GM12878 (cell line): ENCODE measurements at regions not wholly inside any gene's neighbourhood (a gene's known extent, or its start where the extent isn't known, plus 50 kb on each side); places are given as distances from the start of the nearest gene placed in this dataset.

Source experiments
- ATAC-seq: fragments of 200-7000 bp; cut with Tn5 transposase; 3 replicates; pipeline ENCODE4 v1.9.1; 2020; ENCODE audit warnings: mild to moderate bottlenecking, moderate library complexity
- BruUV-seq: library from RNA; stranded (reverse); fragments of 400-500 nt; replicated peaks from 2 replicates; lab custom pipeline; 2021; lab: Mats Ljungman, UMichigan
- CTCF ChIA-PET: fragments of 300-600 bp; sonication (Branson Sonifier 250); formaldehyde crosslinking; extraction: SDS; loops from one replicate; lab custom pipeline; 2021; ENCODE audit warnings: inconsistent platforms; lab: Yijun Ruan, JAX
- POLR2A ChIA-PET: fragments of 350-600 bp; formaldehyde crosslinking; extraction: SDS; loops from one replicate; lab custom pipeline; 2021; ENCODE audit warnings: inconsistent platforms; lab: Charles Lee
- RAD21 ChIA-PET: fragments of 300-600 bp; sonication (Branson Sonifier 250); formaldehyde crosslinking; loops from one replicate; lab custom pipeline; 2023; ENCODE audit warnings: antibody characterized with exemption; ENCODE audit not compliant: unreplicated experiment; lab: Charles Lee
- SMC1A ChIA-PET: fragments of 300-600 bp; sonication (Branson Sonifier 250); formaldehyde crosslinking; loops from one replicate; lab custom pipeline; 2023; ENCODE audit not compliant: unreplicated experiment, uncharacterized antibody; lab: Charles Lee
- DNase-seq: peaks from one replicate; pipeline ENCODE4 v3.0.0-alpha.2; 2011; ENCODE audit warnings: low read depth, low spot score
- FAIRE-seq: peaks from 3 replicates; lab custom pipeline; 2011; peaks lifted over from hg19 to GRCh38; lab: Jason Lieb, UNC
- H2AFZ ChIP-seq: 2 replicates; pipeline ENCODE4 v1.6.0; 2011; ENCODE audit warnings: low read depth, low read length, control low read depth; ENCODE audit not compliant: control insufficient read depth
- H3K27ac ChIP-seq: 2 replicates; pipeline ENCODE4 v1.5.1; 2011; ENCODE audit warnings: control low read depth; ENCODE audit not compliant: control insufficient read depth, insufficient read depth
- H3K27me3 ChIP-seq, 2 experiments: replicated peaks in 1 of 2; 2 replicates each; pipeline versions ENCODE4 v1.6.0 to v1.6.1; 2011; ENCODE audit warnings: low read length in 1 of 2; ENCODE audit not compliant: control insufficient read depth in 2 of 2, insufficient read depth in 2 of 2
- H3K36me3 ChIP-seq, 2 experiments: 2 replicates each; pipeline ENCODE4 v1.5.1; 2011; ENCODE audit warnings: low read length in 1 of 2; ENCODE audit not compliant: control insufficient read depth in 2 of 2, insufficient read depth in 2 of 2
- H3K4me1 ChIP-seq: 2 replicates; pipeline ENCODE4 v1.6.1; 2011; ENCODE audit warnings: mild to moderate bottlenecking, low read length, moderate library complexity, mixed read lengths; ENCODE audit not compliant: control insufficient read depth, insufficient read depth
- H3K4me2 ChIP-seq: 2 replicates; pipeline ENCODE4 v1.6.0; 2011; ENCODE audit warnings: control low read depth; ENCODE audit not compliant: control insufficient read depth, insufficient read depth
- H3K4me3 ChIP-seq: fragments of 200-600 bp; sonication (generic); 2 replicates; pipeline ENCODE4 v1.5.1; 2016
- H3K79me2 ChIP-seq: 2 replicates; pipeline ENCODE4 v1.6.0; 2011; ENCODE audit warnings: low read length; ENCODE audit not compliant: control insufficient read depth, insufficient read depth
- H3K9ac ChIP-seq: 2 replicates; pipeline ENCODE4 v1.8.0; 2011; ENCODE audit warnings: low read length, control low read depth, mixed read lengths; ENCODE audit not compliant: control insufficient read depth, insufficient read depth
- H3K9me3 ChIP-seq: replicated peaks from 3 replicates; pipeline ENCODE4 v1.5.1; 2011; ENCODE audit warnings: mild to moderate bottlenecking, low read length; ENCODE audit not compliant: control insufficient read depth, insufficient read depth
- H4K20me1 ChIP-seq: 2 replicates; pipeline ENCODE4 v1.6.0; 2011; ENCODE audit not compliant: control insufficient read depth, insufficient read depth
- SIN3A ChIP-seq: IDR thresholded peaks from 2 replicates; pipeline ENCODE4 v1.6.1; 2012; ENCODE audit warnings: low read depth, low read length, improper control_type of control experiment
- SMC3 ChIP-seq: IDR thresholded peaks from 2 replicates; pipeline ENCODE4 v1.6.1; 2011; ENCODE audit warnings: low read length, improper control_type of control experiment, borderline replicate concordance
- SRF ChIP-seq, 2 experiments: IDR thresholded peaks; 2 replicates each; pipeline ENCODE4 v1.6.1; 2011; ENCODE audit warnings: low read depth in 2 of 2, low read length in 2 of 2, mild to moderate bottlenecking in 1 of 2, moderate library complexity in 1 of 2
- STAT1 ChIP-seq: fragments of 450-650 bp; conservative IDR thresholded peaks from 2 replicates; pipeline ENCODE4 v1.6.1; 2014; ENCODE audit warnings: antibody characterized with exemption, mild to moderate bottlenecking
- SUZ12 ChIP-seq: fragments of 200-600 bp; sonication (generic); IDR thresholded peaks from one replicate; pipeline ENCODE4 v1.6.1; 2018; ENCODE audit warnings: antibody characterized with exemption, mild to moderate bottlenecking; ENCODE audit not compliant: unreplicated experiment
- ZBED1 ChIP-seq: IDR thresholded peaks from 2 replicates; pipeline ENCODE4 v1.6.1; 2016; ENCODE audit warnings: borderline replicate concordance
- WGBS: methylation state at CpG from one replicate; pipeline ENCODE4 v1.1.6; 2016; ENCODE audit warnings: low lambda C conversion rate; ENCODE audit not compliant: insufficient replicate concordance, insufficient coverage; ENCODE audit errors: missing lambda C conversion rate; 5-methylcytosine and 5-hydroxymethylcytosine counted together
- in situ Hi-C: fragments of 300-500 bp; cut with MboI; formaldehyde crosslinking; loops from 9 replicates; pipeline ENCODE4 v1.14.3; 2018; ENCODE audit warnings: mixed read lengths
- intact Hi-C: fragments of 100-400 bp; cut with micrococcal nuclease; formaldehyde crosslinking; loops from one replicate; pipeline ENCODE4 v1.14.2; 2022; ENCODE audit not compliant: unreplicated experiment
- TF ChIP-seq, protein P1 (sequence below): fragments of 450-650 bp; IDR thresholded peaks from 2 replicates; pipeline ENCODE4 v1.6.1; 2016; ENCODE audit warnings: mild to moderate bottlenecking
- TF ChIP-seq, protein P2 (sequence below): fragments of 450-650 bp; formaldehyde crosslinking; IDR thresholded peaks from 2 replicates; pipeline ENCODE4 v1.4.0; 2022; ENCODE audit warnings: mild to moderate bottlenecking, moderate library complexity
- TF ChIP-seq, protein P3 (sequence below): fragments of 450-650 bp; IDR thresholded peaks from 2 replicates; pipeline ENCODE4 v1.6.1; 2017; ENCODE audit warnings: mild to moderate bottlenecking, moderate library complexity
- TF ChIP-seq, protein P4 (sequence below): fragments of 450-650 bp; IDR thresholded peaks from 2 replicates; pipeline ENCODE4 v1.6.1; 2017; ENCODE audit warnings: mild to moderate bottlenecking, low read depth, inconsistent platforms; ENCODE audit not compliant: poor library complexity, severe bottlenecking
- TF ChIP-seq, protein P5 (sequence below): IDR thresholded peaks from 2 replicates; pipeline ENCODE4 v1.6.1; 2011; ENCODE audit warnings: mild to moderate bottlenecking, low read depth, low read length, moderate library complexity; ENCODE audit not compliant: insufficient replicate concordance

GRCh38 chr4:32251126-32251525 lies 1531.0 kb downstream of the PCDH7 start:
- in situ Hi-C loops, result no loop called here
- TF ChIP-seq ZBED1, result no peak
- no peak for TF ChIP-seq SUZ12
- TF ChIP-seq, protein P1, sequence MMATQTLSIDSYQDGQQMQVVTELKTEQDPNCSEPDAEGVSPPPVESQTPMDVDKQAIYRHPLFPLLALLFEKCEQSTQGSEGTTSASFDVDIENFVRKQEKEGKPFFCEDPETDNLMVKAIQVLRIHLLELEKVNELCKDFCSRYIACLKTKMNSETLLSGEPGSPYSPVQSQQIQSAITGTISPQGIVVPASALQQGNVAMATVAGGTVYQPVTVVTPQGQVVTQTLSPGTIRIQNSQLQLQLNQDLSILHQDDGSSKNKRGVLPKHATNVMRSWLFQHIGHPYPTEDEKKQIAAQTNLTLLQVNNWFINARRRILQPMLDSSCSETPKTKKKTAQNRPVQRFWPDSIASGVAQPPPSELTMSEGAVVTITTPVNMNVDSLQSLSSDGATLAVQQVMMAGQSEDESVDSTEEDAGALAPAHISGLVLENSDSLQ, result no peak
- TF ChIP-seq STAT1, result no peak
- TF ChIP-seq, protein P2, sequence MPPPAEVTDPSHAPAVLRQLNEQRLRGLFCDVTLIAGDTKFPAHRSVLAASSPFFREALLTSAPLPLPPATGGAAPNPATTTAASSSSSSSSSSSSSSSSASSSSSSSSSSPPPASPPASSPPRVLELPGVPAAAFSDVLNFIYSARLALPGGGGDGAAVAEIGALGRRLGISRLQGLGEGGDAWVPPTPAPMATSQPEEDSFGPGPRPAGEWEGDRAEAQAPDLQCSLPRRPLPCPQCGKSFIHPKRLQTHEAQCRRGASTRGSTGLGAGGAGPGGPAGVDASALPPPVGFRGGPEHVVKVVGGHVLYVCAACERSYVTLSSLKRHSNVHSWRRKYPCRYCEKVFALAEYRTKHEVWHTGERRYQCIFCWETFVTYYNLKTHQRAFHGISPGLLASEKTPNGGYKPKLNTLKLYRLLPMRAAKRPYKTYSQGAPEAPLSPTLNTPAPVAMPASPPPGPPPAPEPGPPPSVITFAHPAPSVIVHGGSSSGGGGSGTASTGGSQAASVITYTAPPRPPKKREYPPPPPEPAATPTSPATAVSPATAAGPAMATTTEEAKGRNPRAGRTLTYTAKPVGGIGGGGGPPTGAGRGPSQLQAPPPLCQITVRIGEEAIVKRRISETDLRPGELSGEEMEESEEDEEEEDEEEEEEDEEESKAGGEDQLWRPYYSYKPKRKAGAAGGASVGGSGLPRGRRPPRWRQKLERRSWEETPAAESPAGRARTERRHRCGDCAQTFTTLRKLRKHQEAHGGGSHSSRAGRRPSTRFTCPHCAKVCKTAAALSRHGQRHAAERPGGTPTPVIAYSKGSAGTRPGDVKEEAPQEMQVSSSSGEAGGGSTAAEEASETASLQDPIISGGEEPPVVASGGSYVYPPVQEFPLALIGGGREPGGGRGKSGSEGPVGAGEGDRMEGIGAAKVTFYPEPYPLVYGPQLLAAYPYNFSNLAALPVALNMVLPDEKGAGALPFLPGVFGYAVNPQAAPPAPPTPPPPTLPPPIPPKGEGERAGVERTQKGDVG (CRISPR knock-in tag), result no peak
- TF ChIP-seq, protein P3, sequence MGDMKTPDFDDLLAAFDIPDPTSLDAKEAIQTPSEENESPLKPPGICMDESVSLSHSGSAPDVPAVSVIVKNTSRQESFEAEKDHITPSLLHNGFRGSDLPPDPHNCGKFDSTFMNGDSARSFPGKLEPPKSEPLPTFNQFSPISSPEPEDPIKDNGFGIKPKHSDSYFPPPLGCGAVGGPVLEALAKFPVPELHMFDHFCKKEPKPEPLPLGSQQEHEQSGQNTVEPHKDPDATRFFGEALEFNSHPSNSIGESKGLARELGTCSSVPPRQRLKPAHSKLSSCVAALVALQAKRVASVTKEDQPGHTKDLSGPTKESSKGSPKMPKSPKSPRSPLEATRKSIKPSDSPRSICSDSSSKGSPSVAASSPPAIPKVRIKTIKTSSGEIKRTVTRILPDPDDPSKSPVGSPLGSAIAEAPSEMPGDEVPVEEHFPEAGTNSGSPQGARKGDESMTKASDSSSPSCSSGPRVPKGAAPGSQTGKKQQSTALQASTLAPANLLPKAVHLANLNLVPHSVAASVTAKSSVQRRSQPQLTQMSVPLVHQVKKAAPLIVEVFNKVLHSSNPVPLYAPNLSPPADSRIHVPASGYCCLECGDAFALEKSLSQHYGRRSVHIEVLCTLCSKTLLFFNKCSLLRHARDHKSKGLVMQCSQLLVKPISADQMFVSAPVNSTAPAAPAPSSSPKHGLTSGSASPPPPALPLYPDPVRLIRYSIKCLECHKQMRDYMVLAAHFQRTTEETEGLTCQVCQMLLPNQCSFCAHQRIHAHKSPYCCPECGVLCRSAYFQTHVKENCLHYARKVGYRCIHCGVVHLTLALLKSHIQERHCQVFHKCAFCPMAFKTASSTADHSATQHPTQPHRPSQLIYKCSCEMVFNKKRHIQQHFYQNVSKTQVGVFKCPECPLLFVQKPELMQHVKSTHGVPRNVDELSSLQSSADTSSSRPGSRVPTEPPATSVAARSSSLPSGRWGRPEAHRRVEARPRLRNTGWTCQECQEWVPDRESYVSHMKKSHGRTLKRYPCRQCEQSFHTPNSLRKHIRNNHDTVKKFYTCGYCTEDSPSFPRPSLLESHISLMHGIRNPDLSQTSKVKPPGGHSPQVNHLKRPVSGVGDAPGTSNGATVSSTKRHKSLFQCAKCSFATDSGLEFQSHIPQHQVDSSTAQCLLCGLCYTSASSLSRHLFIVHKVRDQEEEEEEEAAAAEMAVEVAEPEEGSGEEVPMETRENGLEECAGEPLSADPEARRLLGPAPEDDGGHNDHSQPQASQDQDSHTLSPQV, result no peak
- TF ChIP-seq, protein P4, sequence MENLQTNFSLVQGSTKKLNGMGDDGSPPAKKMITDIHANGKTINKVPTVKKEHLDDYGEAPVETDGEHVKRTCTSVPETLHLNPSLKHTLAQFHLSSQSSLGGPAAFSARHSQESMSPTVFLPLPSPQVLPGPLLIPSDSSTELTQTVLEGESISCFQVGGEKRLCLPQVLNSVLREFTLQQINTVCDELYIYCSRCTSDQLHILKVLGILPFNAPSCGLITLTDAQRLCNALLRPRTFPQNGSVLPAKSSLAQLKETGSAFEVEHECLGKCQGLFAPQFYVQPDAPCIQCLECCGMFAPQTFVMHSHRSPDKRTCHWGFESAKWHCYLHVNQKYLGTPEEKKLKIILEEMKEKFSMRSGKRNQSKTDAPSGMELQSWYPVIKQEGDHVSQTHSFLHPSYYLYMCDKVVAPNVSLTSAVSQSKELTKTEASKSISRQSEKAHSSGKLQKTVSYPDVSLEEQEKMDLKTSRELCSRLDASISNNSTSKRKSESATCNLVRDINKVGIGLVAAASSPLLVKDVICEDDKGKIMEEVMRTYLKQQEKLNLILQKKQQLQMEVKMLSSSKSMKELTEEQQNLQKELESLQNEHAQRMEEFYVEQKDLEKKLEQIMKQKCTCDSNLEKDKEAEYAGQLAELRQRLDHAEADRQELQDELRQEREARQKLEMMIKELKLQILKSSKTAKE, result no peak
- TF ChIP-seq SIN3A, result no peak
- TF ChIP-seq, protein P5, sequence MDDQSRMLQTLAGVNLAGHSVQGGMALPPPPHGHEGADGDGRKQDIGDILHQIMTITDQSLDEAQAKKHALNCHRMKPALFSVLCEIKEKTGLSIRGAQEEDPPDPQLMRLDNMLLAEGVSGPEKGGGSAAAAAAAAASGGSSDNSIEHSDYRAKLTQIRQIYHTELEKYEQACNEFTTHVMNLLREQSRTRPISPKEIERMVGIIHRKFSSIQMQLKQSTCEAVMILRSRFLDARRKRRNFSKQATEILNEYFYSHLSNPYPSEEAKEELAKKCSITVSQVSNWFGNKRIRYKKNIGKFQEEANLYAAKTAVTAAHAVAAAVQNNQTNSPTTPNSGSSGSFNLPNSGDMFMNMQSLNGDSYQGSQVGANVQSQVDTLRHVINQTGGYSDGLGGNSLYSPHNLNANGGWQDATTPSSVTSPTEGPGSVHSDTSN, result no peak
- TF ChIP-seq SRF (IDR thresholded peaks at IDR 0.05; ENCODE audit: low read depth in 2 of 2, low read length in 2 of 2), result no peak
- no peak for TF ChIP-seq SMC3

More at GRCh38 chr4:32251126-32251525, 1531.0 kb downstream of the PCDH7 start:
- BruUV-seq, result no TSS peak
- Histone ChIP-seq H3K4me1 (no peaks in the 10 kb centered on the region), H4K20me1 (no peaks in the 10 kb centered on the region), H3K4me3 (no peak overlapping the region), H3K79me2 (no peaks in the 10 kb centered on the region), H3K27me3 (no peaks in the 10 kb centered on the region), H3K4me2 (no peak overlapping the region), H3K9ac (no peak overlapping the region), H3K9me3 (no peaks in the 10 kb centered on the region), H3K36me3 (no peaks in the 10 kb centered on the region), H2AFZ (no peak overlapping the region), H3K27ac (no peak overlapping the region)
- intact Hi-C loops, result no loop called here
- no peak for DNase-seq
- ChIA-PET POLR2A (no interaction called here), RAD21 (no interaction called here), CTCF (no interaction called here), SMC1A (no interaction called here)
- no peak for FAIRE-seq
- 50% methylated on average over 1 of the region's 1 CpG for WGBS
- ATAC-seq, result no peak
